ENCODE measurements at regions not wholly inside any gene's neighbourhood (a gene's known extent, or its start where the extent isn't known, plus 50 kb on each side); places are given as distances from the start of the nearest gene placed in this dataset.

GRCh38 chr6:166055801-166056200 is 111.8 kb downstream of the TBXT start:
- TF ChIP-seq, protein P1, sequence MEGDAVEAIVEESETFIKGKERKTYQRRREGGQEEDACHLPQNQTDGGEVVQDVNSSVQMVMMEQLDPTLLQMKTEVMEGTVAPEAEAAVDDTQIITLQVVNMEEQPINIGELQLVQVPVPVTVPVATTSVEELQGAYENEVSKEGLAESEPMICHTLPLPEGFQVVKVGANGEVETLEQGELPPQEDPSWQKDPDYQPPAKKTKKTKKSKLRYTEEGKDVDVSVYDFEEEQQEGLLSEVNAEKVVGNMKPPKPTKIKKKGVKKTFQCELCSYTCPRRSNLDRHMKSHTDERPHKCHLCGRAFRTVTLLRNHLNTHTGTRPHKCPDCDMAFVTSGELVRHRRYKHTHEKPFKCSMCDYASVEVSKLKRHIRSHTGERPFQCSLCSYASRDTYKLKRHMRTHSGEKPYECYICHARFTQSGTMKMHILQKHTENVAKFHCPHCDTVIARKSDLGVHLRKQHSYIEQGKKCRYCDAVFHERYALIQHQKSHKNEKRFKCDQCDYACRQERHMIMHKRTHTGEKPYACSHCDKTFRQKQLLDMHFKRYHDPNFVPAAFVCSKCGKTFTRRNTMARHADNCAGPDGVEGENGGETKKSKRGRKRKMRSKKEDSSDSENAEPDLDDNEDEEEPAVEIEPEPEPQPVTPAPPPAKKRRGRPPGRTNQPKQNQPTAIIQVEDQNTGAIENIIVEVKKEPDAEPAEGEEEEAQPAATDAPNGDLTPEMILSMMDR (IDR thresholded peaks at IDR 0.05; ENCODE audit: poor library complexity), result no peak
- TF ChIP-seq EZH2 (IDR thresholded peaks at IDR 0.05; ENCODE audit: borderline replicate concordance) (no peak), EZH2phosphoT487 (IDR thresholded peaks at IDR 0.05; ENCODE audit: low read depth, severe bottlenecking, unreplicated experiment) (no peak)

Measured in hepatocyte (in vitro differentiated cells).